HG03045 (cell line): ENCODE measurements at regions not wholly inside any gene's neighbourhood (a gene's known extent, or its start where the extent isn't known, plus 50 kb on each side); places are given as distances from the start of the nearest gene placed in this dataset.

Experiments
- ATAC-seq: cut with Tn5 transposase; IDR thresholded peaks from one replicate; pipeline ENCODE4 v1.9.1; 2021; ENCODE audit warnings: mild to moderate bottlenecking, moderate library complexity; ENCODE audit not compliant: unreplicated experiment

GRCh38 chr2:58913082-58913726 lies 672.1 kb upstream of the FANCL start:
- no peak for ATAC-seq

GRCh38 chr2:58911877-58912276 lies 670.8 kb upstream of the FANCL start:
- ATAC-seq: no peak

- no peak for ATAC-seq
These were observed 667.5 kb upstream of the FANCL start for GRCh38 chr2:58908501-58909154.

- ATAC-seq: no peak
These were observed 666.5 kb upstream of the FANCL start for GRCh38 chr2:58907644-58908043.

- ATAC-seq: no peak
These were observed 665.0 kb upstream of the FANCL start for GRCh38 chr2:58906081-58906645.

GRCh38 chr2:58904095-58904494 lies 663.0 kb upstream of the FANCL start:
- no peak for ATAC-seq

- no peak for ATAC-seq
These were observed 662.3 kb upstream of the FANCL start for GRCh38 chr2:58903427-58903826.

GRCh38 chr2:58900246-58901027 lies 659.3 kb upstream of the FANCL start:
- no peak for ATAC-seq

GRCh38 chr2:58899692-58900091 lies 658.6 kb upstream of the FANCL start:
- ATAC-seq: no peak

GRCh38 chr2:58896638-58897037 lies 655.5 kb upstream of the FANCL start:
- ATAC-seq: no peak

GRCh38 chr2:58895857-58896256 lies 654.7 kb upstream of the FANCL start:
- no peak for ATAC-seq

GRCh38 chr2:58893656-58894351 lies 652.7 kb upstream of the FANCL start:
- no peak for ATAC-seq

GRCh38 chr2:58891828-58892377 lies 650.8 kb upstream of the FANCL start:
- no peak for ATAC-seq

- ATAC-seq: no peak
These were observed 649.9 kb upstream of the FANCL start for GRCh38 chr2:58890865-58891525.

GRCh38 chr2:58886009-58886408 lies 644.9 kb upstream of the FANCL start:
- no peak for ATAC-seq

GRCh38 chr2:58879834-58880233 lies 638.7 kb upstream of the FANCL start:
- ATAC-seq: no peak

GRCh38 chr2:58878778-58879177 lies 637.7 kb upstream of the FANCL start:
- no peak for ATAC-seq

- no peak for ATAC-seq
These were observed 635.0 kb upstream of the FANCL start for GRCh38 chr2:58876126-58876525.

GRCh38 chr2:58875436-58875835 lies 634.3 kb upstream of the FANCL start:
- ATAC-seq: no peak

GRCh38 chr2:58871469-58872142 lies 630.5 kb upstream of the FANCL start:
- ATAC-seq: no peak
